Cardiac muscle cell (in vitro differentiated cells and primary cell): ENCODE measurements at regions not wholly inside any gene's neighbourhood (a gene's known extent, or its start where the extent isn't known, plus 50 kb on each side); places are given as distances from the start of the nearest gene placed in this dataset.
"Not testable (repeated sequence)": the region's sequence is repeated elsewhere in the genome, so short reads cannot be mapped to it uniquely, and the experiment has no call there.

ENCODE experiments used
- DNase-seq, 2 donors: peaks; one replicate each; pipeline versions ENCODE4 v3.0.0 to v3.0.0-alpha.2; 2010 to 2017; ENCODE audit warnings: low read depth in 1 of 2, low spot score in 1 of 2
- H3K27ac ChIP-seq: fragments of 200-600 bp; sonication (generic); 2 replicates; pipeline ENCODE4 v1.5.1; 2016
- H3K27me3 ChIP-seq: fragments of 200-600 bp; sonication (generic); 2 replicates; pipeline ENCODE4 v1.6.0; 2016; ENCODE audit warnings: control low read depth
- H3K36me3 ChIP-seq: fragments of 200-600 bp; sonication (generic); 2 replicates; pipeline ENCODE4 v1.5.1; 2016; ENCODE audit warnings: control low read depth
- H3K4me1 ChIP-seq: fragments of 200-600 bp; sonication (generic); 2 replicates; pipeline ENCODE4 v1.8.1; 2017; ENCODE audit warnings: low read depth, mild to moderate bottlenecking, mixed run types
- H3K4me3 ChIP-seq: fragments of 200-600 bp; sonication (generic); 2 replicates; pipeline ENCODE4 v1.5.1; 2016; ENCODE audit warnings: mild to moderate bottlenecking
- H3K9me3 ChIP-seq: fragments of 200-600 bp; sonication (generic); 2 replicates; pipeline ENCODE4 v1.5.1; 2017; ENCODE audit warnings: low read depth, mild to moderate bottlenecking, control low read depth
- TF ChIP-seq, protein P1 (sequence below): IDR thresholded peaks from 2 replicates; pipeline ENCODE4 v1.5.1; 2012; ENCODE audit warnings: low read depth, mild to moderate bottlenecking, low read length

DNA sequence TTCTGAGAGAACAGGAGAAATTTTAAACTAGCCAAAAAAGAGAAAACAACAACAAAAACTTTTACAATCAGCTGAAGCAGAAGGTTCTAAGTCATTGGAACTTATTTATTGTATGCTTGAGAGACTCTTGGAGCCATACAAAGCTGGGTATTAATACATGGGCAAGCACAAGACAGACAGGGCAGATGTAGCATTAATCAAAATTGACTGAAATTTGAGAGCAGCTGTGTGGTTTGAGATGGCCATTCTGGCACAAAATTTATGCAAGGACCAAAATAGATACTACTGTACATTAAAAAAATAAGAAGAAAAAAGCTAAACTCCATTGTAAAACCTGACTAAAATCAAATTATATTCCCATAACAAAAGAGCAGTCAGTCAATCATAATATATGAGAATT lies 892.5 kb downstream of the PLA2G4A start:
- Histone ChIP-seq H3K27ac (no peak overlapping the region), H3K4me3 (no peak overlapping the region), H3K9me3 (no peaks in the 10 kb centered on the region), H3K27me3 (no peaks in the 10 kb centered on the region), H3K4me1 (no peaks in the 10 kb centered on the region), H3K36me3 (no peaks in the 10 kb centered on the region)
- no peak for DNase-seq
- TF ChIP-seq, protein P1, sequence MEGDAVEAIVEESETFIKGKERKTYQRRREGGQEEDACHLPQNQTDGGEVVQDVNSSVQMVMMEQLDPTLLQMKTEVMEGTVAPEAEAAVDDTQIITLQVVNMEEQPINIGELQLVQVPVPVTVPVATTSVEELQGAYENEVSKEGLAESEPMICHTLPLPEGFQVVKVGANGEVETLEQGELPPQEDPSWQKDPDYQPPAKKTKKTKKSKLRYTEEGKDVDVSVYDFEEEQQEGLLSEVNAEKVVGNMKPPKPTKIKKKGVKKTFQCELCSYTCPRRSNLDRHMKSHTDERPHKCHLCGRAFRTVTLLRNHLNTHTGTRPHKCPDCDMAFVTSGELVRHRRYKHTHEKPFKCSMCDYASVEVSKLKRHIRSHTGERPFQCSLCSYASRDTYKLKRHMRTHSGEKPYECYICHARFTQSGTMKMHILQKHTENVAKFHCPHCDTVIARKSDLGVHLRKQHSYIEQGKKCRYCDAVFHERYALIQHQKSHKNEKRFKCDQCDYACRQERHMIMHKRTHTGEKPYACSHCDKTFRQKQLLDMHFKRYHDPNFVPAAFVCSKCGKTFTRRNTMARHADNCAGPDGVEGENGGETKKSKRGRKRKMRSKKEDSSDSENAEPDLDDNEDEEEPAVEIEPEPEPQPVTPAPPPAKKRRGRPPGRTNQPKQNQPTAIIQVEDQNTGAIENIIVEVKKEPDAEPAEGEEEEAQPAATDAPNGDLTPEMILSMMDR: no peak

DNA sequence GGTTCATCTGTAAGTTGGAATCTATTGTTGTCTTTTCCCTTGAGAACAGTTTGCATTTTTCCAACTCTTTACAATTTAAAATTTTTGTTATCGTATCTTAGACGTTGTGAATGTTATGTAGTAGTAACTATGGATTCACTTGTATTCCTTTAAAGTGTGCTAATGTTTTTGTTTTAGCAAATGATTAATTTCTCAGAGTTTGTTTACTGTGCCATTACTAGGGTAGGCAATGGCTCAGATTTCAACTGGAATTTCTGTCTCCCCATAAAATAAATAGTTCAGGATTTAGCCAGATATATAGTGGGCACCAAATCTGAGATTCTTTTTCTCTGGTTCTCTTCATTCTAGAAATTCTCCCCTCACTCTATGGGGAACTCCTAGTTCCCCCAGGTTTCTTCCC lies 896.5 kb downstream of the PLA2G4A start:
- no peaks in the 10 kb centered on the region for H3K36me3 ChIP-seq
- no peak overlapping the region for H3K27ac ChIP-seq
- H3K4me1 ChIP-seq: no peaks in the 10 kb centered on the region
- TF ChIP-seq, protein P1: no peak
- H3K4me3 ChIP-seq: no peak overlapping the region
- H3K27me3 ChIP-seq: no peaks in the 10 kb centered on the region
- DNase-seq: no peak
- H3K9me3 ChIP-seq: no peaks in the 10 kb centered on the region

DNA sequence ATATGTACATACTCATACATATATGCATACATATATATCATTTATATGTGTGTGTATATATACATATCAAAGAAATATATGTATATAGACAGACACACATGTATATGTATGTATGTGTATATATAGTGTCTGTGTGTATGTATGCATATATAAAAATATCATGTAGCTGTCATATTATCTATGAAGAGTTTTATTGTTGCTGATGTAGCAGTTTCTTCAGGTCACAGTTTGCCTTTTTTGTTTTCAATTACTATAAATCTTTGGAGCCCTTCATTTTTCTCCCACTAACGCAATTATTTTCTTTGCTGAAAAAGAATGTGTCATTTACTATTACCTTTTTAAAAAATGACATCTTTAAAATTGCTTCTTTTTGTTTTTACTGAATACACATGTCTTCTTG lies 904.5 kb downstream of the PLA2G4A start:
- H3K9me3 ChIP-seq: no peaks in the 10 kb centered on the region
- TF ChIP-seq, protein P1: no peak
- no peak for DNase-seq
- no peaks in the 10 kb centered on the region for H3K4me1 ChIP-seq
- H3K27me3 ChIP-seq: no peaks in the 10 kb centered on the region
- no peak overlapping the region for H3K4me3 ChIP-seq
- H3K36me3 ChIP-seq: no peaks in the 10 kb centered on the region
- no peak overlapping the region for H3K27ac ChIP-seq

DNA sequence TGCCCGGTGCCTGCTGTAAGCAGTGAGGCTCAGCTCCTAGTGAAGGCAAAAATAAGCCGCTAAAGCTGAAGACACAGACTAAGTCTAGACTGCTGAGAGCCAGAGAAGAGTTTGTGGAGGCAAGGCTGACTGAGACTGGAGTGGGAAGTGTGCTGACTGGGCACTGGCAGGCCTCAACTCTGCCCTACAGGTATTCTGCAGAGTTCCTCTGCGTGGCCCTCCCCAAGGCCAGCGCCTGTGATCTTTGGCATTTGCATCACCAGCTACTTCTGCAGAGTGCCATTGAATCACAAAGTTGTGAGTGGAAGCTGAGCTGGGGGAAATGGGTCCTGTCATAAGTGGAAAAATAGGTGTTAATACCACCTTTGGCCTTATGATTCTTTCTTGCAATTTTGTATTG lies 905.7 kb downstream of the PLA2G4A start:
- Histone ChIP-seq H3K27me3 (no peaks in the 10 kb centered on the region), H3K4me1 (no peaks in the 10 kb centered on the region), H3K27ac (no peak overlapping the region), H3K9me3 (no peaks in the 10 kb centered on the region), H3K4me3 (no peak overlapping the region), H3K36me3 (no peaks in the 10 kb centered on the region)
- no peak for DNase-seq
- TF ChIP-seq, protein P1: no peak

DNA sequence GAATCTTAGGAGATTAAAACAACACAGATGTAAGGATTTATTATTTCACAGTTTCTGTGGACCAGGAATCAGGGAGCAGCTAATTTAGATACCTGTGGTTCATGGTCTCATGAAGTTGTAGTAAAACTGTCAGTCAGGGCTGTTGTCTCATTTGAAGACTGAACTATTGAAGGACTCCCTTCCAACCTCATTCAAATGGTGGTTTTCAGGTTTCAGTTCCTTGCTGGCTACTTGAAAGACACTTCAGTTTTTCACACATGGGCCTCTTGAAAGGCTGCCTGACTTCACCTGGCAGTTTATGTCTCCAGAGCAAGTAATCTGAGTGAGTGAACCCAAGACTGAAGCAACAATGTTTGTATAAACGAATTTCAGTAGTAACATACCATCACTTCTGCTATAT lies 915.9 kb downstream of the PLA2G4A start:
- H3K9me3 ChIP-seq: no peaks in the 10 kb centered on the region
- TF ChIP-seq, protein P1: no peak
- H3K27ac ChIP-seq: no peak overlapping the region
- no peaks in the 10 kb centered on the region for H3K36me3 ChIP-seq
- H3K4me3 ChIP-seq: no peak overlapping the region
- no peaks in the 10 kb centered on the region for H3K27me3 ChIP-seq
- no peak for DNase-seq
- no peaks in the 10 kb centered on the region for H3K4me1 ChIP-seq

DNA sequence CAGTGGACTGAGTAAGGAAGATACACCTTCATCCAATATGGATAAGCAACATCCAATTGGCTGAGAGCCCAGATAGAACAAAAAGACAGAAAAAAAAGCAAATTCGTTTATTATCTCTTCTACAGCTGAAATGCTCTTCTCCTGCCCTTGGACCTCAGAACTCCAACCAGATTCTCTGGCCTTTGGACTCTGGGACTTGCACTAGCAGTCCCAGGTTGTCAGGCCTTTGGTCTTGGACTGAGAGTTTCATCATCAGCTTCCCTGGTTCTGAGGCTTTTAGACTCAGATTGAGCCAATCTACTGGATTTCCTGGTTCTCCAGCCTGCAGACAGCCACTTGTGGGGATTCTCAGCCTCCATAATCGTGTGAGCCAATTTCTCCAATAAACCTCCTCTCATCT lies 926.8 kb downstream of the PLA2G4A start:
- Histone ChIP-seq H3K9me3 (no peaks in the 10 kb centered on the region), H3K4me1 (no peaks in the 10 kb centered on the region), H3K27me3 (no peaks in the 10 kb centered on the region), H3K4me3 (no peak overlapping the region), H3K36me3 (no peaks in the 10 kb centered on the region), H3K27ac (no peak overlapping the region)
- TF ChIP-seq, protein P1: no peak
- DNase-seq: no peak

DNA sequence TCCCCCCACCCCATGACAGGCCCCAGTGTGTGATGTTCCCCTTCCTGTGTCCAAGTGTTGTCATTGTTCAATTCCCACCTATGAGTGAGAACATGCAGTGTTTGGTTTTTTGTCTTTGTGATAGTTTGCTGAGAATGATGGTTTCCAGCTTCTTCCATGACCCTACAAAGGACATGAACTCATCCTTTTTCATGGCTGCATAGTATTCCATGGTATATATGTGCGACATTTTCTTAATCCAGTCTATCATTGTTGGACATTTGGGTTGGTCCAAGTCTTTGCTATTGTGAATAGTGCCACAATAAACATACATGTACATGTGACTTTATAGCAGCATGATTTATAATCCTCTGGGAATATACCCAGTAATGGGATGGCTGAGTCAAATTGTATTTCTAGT lies 927.9 kb downstream of the PLA2G4A start:
- not testable (repeated sequence) for DNase-seq, H3K4me3 ChIP-seq

More for the DNA sequence above, 927.9 kb downstream of the PLA2G4A start:
- H3K27ac ChIP-seq, H3K9me3 ChIP-seq, H3K36me3 ChIP-seq, H3K4me1 ChIP-seq, H3K27me3 ChIP-seq: not testable (repeated sequence)
